ENCODE measurements at regions not wholly inside any gene's neighbourhood (a gene's known extent, or its start where the extent isn't known, plus 50 kb on each side); places are given as distances from the start of the nearest gene placed in this dataset.

DNA sequence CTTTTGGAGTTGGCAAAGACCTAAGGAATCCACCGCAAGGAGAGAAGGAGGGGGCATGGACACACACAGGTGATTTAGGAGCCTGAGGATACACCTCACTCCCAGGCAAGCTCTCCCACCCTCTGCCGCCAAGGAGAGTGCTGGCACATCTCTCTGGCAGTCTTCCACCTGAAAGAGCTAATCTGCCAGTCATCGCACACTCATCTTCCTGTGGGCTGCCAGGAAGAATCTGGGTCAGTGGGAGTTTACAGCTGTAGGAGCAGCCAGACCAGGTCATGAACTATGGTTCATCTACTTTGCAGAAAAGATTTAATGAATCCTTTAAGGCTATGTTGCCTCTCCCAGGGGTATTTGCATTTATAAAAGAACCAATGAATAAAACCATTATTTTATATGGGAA is 170.6 kb upstream of the TSC22D2 start:
- WGBS (ENCODE audit: insufficient coverage, low coverage, missing lambda C conversion rate): 33% methylated on average over 3 of the region's 3 CpGs
- Histone ChIP-seq H3K27ac (ENCODE audit: extremely low read depth, low read depth, low read length) (no peak overlapping the region), H3K4me1 (replicated peaks in 1 of 2; ENCODE audit: control insufficient read depth in 2 of 2, insufficient read depth in 2 of 2, low read length in 2 of 2) (no peaks in the 10 kb centered on the region), H3K9me1 (ENCODE audit: control insufficient read depth, insufficient read depth, low read length) (no peaks in the 10 kb centered on the region), H3K4me2 (ENCODE audit: insufficient read depth, low read length) (no peak overlapping the region), H3K36me3 (ENCODE audit: control insufficient read depth, insufficient read depth, low read length) (no peaks in the 10 kb centered on the region), H2AFZ (ENCODE audit: low read depth, low read length) (no peak overlapping the region), H3K79me2 (ENCODE audit: control insufficient read depth, insufficient read depth, low read length) (no peaks in the 10 kb centered on the region), H3K9me3 (replicated peaks; ENCODE audit: control insufficient read depth, insufficient read depth, low read depth, low read length) (no peaks in the 10 kb centered on the region), H3K9ac (ENCODE audit: insufficient read depth in 1 of 2, low read depth in 2 of 2, low read length in 2 of 2) (no peak overlapping the region), H3K27me3 (ENCODE audit: control insufficient read depth in 2 of 2, insufficient read depth in 2 of 2, low read length in 2 of 2) (no peaks in the 10 kb centered on the region), H3K4me3 (no peak overlapping the region), H4K20me1 (replicated peaks; ENCODE audit: control insufficient read depth, insufficient read depth, low read length) (no peaks in the 10 kb centered on the region)
- ChIA-PET POLR2A (interaction anchor here (0.8 kb wide), 1 partner anchor 21 kb away, joined by 3 read pairs; no protein-coding TSS in a partner anchor), CTCF (ENCODE audit: low intra/inter-chr PET ratio) (no interaction called here)
- no TSS peak for BruUV-seq (replicated peaks)
- in situ Hi-C loops (cut with MboI): no loop called here
- intact Hi-C loops (cut with micrococcal nuclease): loop anchor here (5.0 kb wide), 1 partner anchor 50 kb away; no protein-coding TSS in a partner anchor
- no peak for DNase-seq (ENCODE audit: extremely low read depth in 1 of 4, low spot score in 3 of 4)
- FAIRE-seq: no peak
- TF ChIP-seq BRF1 (IDR thresholded peaks at IDR 0.05; ENCODE audit: borderline replicate concordance, extremely low read depth, insufficient read length) (no peak), ZKSCAN1 (IDR thresholded peaks at IDR 0.05; ENCODE audit: low read depth, low read length) (no peak), GTF3C2 (IDR thresholded peaks at IDR 0.05; ENCODE audit: borderline replicate concordance, extremely low read depth, insufficient read length) (no peak), MCM2 (IDR thresholded peaks at IDR 0.05; ENCODE audit: low read depth) (no peak)
- ATAC-seq: no peak
